HL-60 (cell line): ENCODE measurements at regions not wholly inside any gene's neighbourhood (a gene's known extent, or its start where the extent isn't known, plus 50 kb on each side); places are given as distances from the start of the nearest gene placed in this dataset.

Experiments used
- CTCF ChIP-seq: IDR thresholded peaks from one replicate; pipeline ENCODE4 v1.5.1; 2011; ENCODE audit warnings: low read length, control low read depth, inconsistent platforms; ENCODE audit not compliant: insufficient read depth
- POLR2AphosphoS5 ChIP-seq: IDR thresholded peaks from 2 replicates; pipeline ENCODE4 v1.6.1; 2012; ENCODE audit warnings: low read depth
- REST ChIP-seq: IDR thresholded peaks from 2 replicates; pipeline ENCODE4 v1.6.1; 2012; ENCODE audit warnings: low read depth; ENCODE audit not compliant: insufficient replicate concordance

DNA sequence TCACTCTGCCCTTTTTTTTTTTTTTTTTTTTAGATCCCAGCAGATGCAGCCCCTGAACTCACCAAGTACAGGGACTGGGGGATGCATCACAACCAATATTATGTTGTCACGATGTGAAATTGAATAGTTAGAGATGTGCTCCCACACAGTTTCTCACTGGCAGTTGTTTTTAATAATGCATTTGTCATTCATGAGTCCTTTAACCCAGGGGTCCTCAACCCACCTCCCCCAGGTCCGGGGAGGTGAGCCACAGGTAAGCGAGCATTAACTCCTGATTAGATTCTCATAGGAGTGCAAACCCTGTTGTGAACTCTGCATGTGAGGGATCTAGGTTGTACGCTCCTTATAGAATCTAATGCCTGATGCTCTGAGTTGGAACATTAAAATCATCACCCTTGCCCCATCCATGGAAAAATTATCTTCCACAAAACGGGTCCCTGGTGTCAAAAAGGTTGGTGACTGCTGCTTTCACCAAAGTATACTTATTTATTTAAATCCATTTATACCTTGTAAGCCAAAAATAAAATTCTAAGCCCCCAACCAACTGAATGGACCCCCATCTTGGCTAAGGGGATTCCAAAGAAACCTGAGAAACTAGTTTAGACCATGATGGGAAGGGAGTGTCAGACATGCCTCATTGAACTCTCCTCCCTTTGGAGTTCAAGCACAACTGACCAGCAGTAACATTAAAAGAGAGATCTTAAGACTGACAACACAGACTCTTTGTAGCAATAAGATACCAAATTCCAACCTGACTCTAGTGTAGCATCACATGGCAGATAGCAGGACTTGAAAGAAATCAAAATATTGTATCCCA, 119.3 kb upstream of the ATP1A1 start:
- TF ChIP-seq CTCF = no peak
- TF ChIP-seq POLR2AphosphoS5 = no peak
- no peak for TF ChIP-seq REST
